ENCODE measurements at regions not wholly inside any gene's neighbourhood (a gene's known extent, or its start where the extent isn't known, plus 50 kb on each side); places are given as distances from the start of the nearest gene placed in this dataset.
"Not testable (repeated sequence)": the region's sequence is repeated elsewhere in the genome, so short reads cannot be mapped to it uniquely, and the experiment has no call there.

- DNase-seq = no peak
These were observed 1493.5 kb upstream of the DEFB115 start for GRCh38 chr20:29763821-29764511.

GRCh38 chr20:29764922-29765610 is 1492.4 kb upstream of the DEFB115 start:
- not testable (repeated sequence) for DNase-seq

- DNase-seq = not testable (repeated sequence)
These were observed 1479.4 kb upstream of the DEFB115 start for GRCh38 chr20:29778033-29778432.

- DNase-seq = not testable (repeated sequence)
These were observed 1476.2 kb upstream of the DEFB115 start for GRCh38 chr20:29781217-29781616.

GRCh38 chr20:29781891-29782290 is 1475.6 kb upstream of the DEFB115 start:
- not testable (repeated sequence) for DNase-seq

- DNase-seq = not testable (repeated sequence)
These were observed 1470.0 kb upstream of the DEFB115 start for GRCh38 chr20:29787456-29787855.

- DNase-seq = no peak
These were observed 1467.0 kb upstream of the DEFB115 start for GRCh38 chr20:29790510-29790909.

- not testable (repeated sequence) for DNase-seq
These were observed 1426.0 kb upstream of the DEFB115 start for GRCh38 chr20:29831508-29831907.

- not testable (repeated sequence) for DNase-seq
These were observed 1389.5 kb upstream of the DEFB115 start for GRCh38 chr20:29868014-29868413.

- DNase-seq = not testable (repeated sequence)
These were observed 1388.8 kb upstream of the DEFB115 start for GRCh38 chr20:29868688-29869087.

GRCh38 chr20:29871816-29872215 is 1385.6 kb upstream of the DEFB115 start:
- not testable (repeated sequence) for DNase-seq

- no peak for DNase-seq
These were observed 1383.5 kb upstream of the DEFB115 start for GRCh38 chr20:29873946-29874345.

GRCh38 chr20:29874476-29875202 is 1382.8 kb upstream of the DEFB115 start:
- no peak for DNase-seq

- not testable (repeated sequence) for DNase-seq
These were observed 1382.0 kb upstream of the DEFB115 start for GRCh38 chr20:29875321-29876083.

- DNase-seq = not testable (repeated sequence)
These were observed 1381.2 kb upstream of the DEFB115 start for GRCh38 chr20:29876084-29876910.

GRCh38 chr20:29876911-29877285 is 1380.6 kb upstream of the DEFB115 start:
- no peak for DNase-seq

- DNase-seq = not testable (repeated sequence)
These were observed 1379.8 kb upstream of the DEFB115 start for GRCh38 chr20:29877411-29878280.

- DNase-seq = no peak
These were observed 1379.2 kb upstream of the DEFB115 start for GRCh38 chr20:29878281-29878741.

- DNase-seq = no peak
These were observed 1378.6 kb upstream of the DEFB115 start for GRCh38 chr20:29878777-29879442.

- DNase-seq = not testable (repeated sequence)
These were observed 1376.4 kb upstream of the DEFB115 start for GRCh38 chr20:29881107-29881506.

Data from activated CD4-positive, alpha-beta T cell treated with anti-CD3 and anti-CD28 coated beads for 1 hour (primary cell).